ENCODE measurements at regions not wholly inside any gene's neighbourhood (a gene's known extent, or its start where the extent isn't known, plus 50 kb on each side); places are given as distances from the start of the nearest gene placed in this dataset.

GRCh38 chr7:26614503-26614902 lies 249.9 kb downstream of the SKAP2 start:
- H3K27ac ChIP-seq = no peak overlapping the region
- H2AFZ ChIP-seq = no peak overlapping the region
- WGBS (ENCODE audit: low lambda C conversion rate, missing lambda C conversion rate) = 86% methylated on average over 11 of the region's 11 CpGs
- H3K4me1 ChIP-seq (ENCODE audit: insufficient read depth) = no peaks in the 10 kb centered on the region
- no peaks in the 10 kb centered on the region for H3K79me2 ChIP-seq
- no peaks in the 10 kb centered on the region for H3K36me3 ChIP-seq (replicated peaks; ENCODE audit: insufficient read depth, low read depth)
- H3K9me3 ChIP-seq (ENCODE audit: low read depth) = no peaks in the 10 kb centered on the region
- no peaks in the 10 kb centered on the region for H4K20me1 ChIP-seq (ENCODE audit: insufficient read depth, poor library complexity, severe bottlenecking)
- H3K27me3 ChIP-seq = no peaks in the 10 kb centered on the region
- H3K4me3 ChIP-seq = no peak overlapping the region
- TF ChIP-seq EZH2phosphoT487 (IDR thresholded peaks at IDR 0.05; ENCODE audit: low read depth, severe bottlenecking, unreplicated experiment) = no peak
- TF ChIP-seq EZH2 (IDR thresholded peaks at IDR 0.05; ENCODE audit: borderline replicate concordance) = no peak
- TF ChIP-seq, protein P1, sequence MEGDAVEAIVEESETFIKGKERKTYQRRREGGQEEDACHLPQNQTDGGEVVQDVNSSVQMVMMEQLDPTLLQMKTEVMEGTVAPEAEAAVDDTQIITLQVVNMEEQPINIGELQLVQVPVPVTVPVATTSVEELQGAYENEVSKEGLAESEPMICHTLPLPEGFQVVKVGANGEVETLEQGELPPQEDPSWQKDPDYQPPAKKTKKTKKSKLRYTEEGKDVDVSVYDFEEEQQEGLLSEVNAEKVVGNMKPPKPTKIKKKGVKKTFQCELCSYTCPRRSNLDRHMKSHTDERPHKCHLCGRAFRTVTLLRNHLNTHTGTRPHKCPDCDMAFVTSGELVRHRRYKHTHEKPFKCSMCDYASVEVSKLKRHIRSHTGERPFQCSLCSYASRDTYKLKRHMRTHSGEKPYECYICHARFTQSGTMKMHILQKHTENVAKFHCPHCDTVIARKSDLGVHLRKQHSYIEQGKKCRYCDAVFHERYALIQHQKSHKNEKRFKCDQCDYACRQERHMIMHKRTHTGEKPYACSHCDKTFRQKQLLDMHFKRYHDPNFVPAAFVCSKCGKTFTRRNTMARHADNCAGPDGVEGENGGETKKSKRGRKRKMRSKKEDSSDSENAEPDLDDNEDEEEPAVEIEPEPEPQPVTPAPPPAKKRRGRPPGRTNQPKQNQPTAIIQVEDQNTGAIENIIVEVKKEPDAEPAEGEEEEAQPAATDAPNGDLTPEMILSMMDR (IDR thresholded peaks at IDR 0.05; ENCODE audit: poor library complexity) = no peak
- DNase-seq (ENCODE audit: low spot score) = no peak
- no peaks in the 10 kb centered on the region for H3K9me2 ChIP-seq (replicated peaks; ENCODE audit: insufficient read depth)
- no peak overlapping the region for H3K4me2 ChIP-seq

DNA sequence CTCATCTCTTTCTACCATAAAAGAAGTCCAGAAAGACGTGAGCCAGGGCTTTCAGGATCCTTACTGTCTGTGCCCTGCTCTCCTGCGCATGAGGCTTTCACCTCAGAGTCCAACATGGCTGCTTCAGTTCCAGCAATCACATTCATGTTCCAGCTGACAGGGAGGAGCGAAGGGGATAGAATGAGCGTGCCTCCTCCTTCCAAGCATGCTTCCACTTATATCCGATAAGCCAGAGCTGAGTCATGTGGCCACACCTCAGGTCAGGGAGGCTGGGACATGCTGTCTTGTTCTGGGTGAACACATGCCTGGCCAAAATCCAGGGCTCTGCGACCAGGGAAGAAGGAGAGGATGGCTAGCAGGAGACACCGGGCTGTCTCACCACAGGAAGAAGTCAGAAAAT lies 248.2 kb downstream of the SKAP2 start:
- Histone ChIP-seq H3K4me1 (ENCODE audit: insufficient read depth) (no peaks in the 10 kb centered on the region), H3K9me3 (ENCODE audit: low read depth) (no peaks in the 10 kb centered on the region), H3K4me3 (no peak overlapping the region), H3K4me2 (no peak overlapping the region), H3K27me3 (no peaks in the 10 kb centered on the region), H2AFZ (no peak overlapping the region), H3K27ac (no peak overlapping the region), H4K20me1 (ENCODE audit: insufficient read depth, poor library complexity, severe bottlenecking) (no peaks in the 10 kb centered on the region), H3K9me2 (replicated peaks; ENCODE audit: insufficient read depth) (no peaks in the 10 kb centered on the region), H3K36me3 (replicated peaks; ENCODE audit: insufficient read depth, low read depth) (no peaks in the 10 kb centered on the region), H3K79me2 (no peaks in the 10 kb centered on the region)
- DNase-seq (ENCODE audit: low spot score) = no peak
- WGBS (ENCODE audit: low lambda C conversion rate, missing lambda C conversion rate) = 88% methylated on average over 7 of the region's 7 CpGs
- TF ChIP-seq EZH2phosphoT487 (IDR thresholded peaks at IDR 0.05; ENCODE audit: low read depth, severe bottlenecking, unreplicated experiment) (no peak), EZH2 (IDR thresholded peaks at IDR 0.05; ENCODE audit: borderline replicate concordance) (no peak)
- TF ChIP-seq, protein P1 (IDR thresholded peaks at IDR 0.05; ENCODE audit: poor library complexity) = no peak

GRCh38 chr7:26617066-26617465 lies 247.3 kb downstream of the SKAP2 start:
- Histone ChIP-seq H3K9me3 (ENCODE audit: low read depth) (no peaks in the 10 kb centered on the region), H3K4me2 (no peak overlapping the region), H3K9me2 (replicated peaks; ENCODE audit: insufficient read depth) (no peaks in the 10 kb centered on the region), H3K79me2 (no peaks in the 10 kb centered on the region), H4K20me1 (ENCODE audit: insufficient read depth, poor library complexity, severe bottlenecking) (no peaks in the 10 kb centered on the region), H3K27me3 (no peaks in the 10 kb centered on the region), H3K36me3 (replicated peaks; ENCODE audit: insufficient read depth, low read depth) (no peaks in the 10 kb centered on the region), H3K27ac (no peak overlapping the region), H3K4me1 (ENCODE audit: insufficient read depth) (no peaks in the 10 kb centered on the region), H2AFZ (no peak overlapping the region), H3K4me3 (no peak overlapping the region)
- DNase-seq (ENCODE audit: low spot score) = no peak
- 93% methylated on average over 7 of the region's 7 CpGs for WGBS (ENCODE audit: low lambda C conversion rate, missing lambda C conversion rate)
- TF ChIP-seq, protein P1 (IDR thresholded peaks at IDR 0.05; ENCODE audit: poor library complexity) = no peak
- TF ChIP-seq EZH2 (IDR thresholded peaks at IDR 0.05; ENCODE audit: borderline replicate concordance) (no peak), EZH2phosphoT487 (IDR thresholded peaks at IDR 0.05; ENCODE audit: low read depth, severe bottlenecking, unreplicated experiment) (no peak)

All from hepatocyte (in vitro differentiated cells).